Karpas-422 (cell line): ENCODE measurements at regions not wholly inside any gene's neighbourhood (a gene's known extent, or its start where the extent isn't known, plus 50 kb on each side); places are given as distances from the start of the nearest gene placed in this dataset.

Experiments
- DNase-seq: peaks from one replicate; pipeline ENCODE4 v3.0.0-alpha.2; 2015
- H2AFZ ChIP-seq: fragments of 200-600 bp; sonication (generic); 2 replicates; pipeline ENCODE4 v1.6.1; 2014; ENCODE audit warnings: antibody characterized with exemption, low read length, mixed read lengths
- H3K27ac ChIP-seq: fragments of 200-600 bp; sonication (generic); 2 replicates; pipeline ENCODE4 v1.5.1; 2014; ENCODE audit warnings: mild to moderate bottlenecking, low read length, moderate library complexity
- H3K27me3 ChIP-seq: fragments of 200-600 bp; sonication (generic); 2 replicates; pipeline ENCODE4 v1.6.1; 2014; ENCODE audit warnings: low read length, mixed read lengths
- H3K36me3 ChIP-seq: fragments of 200-600 bp; sonication (generic); 2 replicates; pipeline ENCODE4 v1.6.1; 2014; ENCODE audit warnings: low read length, mixed read lengths; ENCODE audit not compliant: insufficient read depth
- H3K4me1 ChIP-seq: fragments of 200-600 bp; sonication (generic); 2 replicates; pipeline ENCODE4 v1.6.1; 2014; ENCODE audit warnings: mild to moderate bottlenecking, low read length, mixed read lengths
- H3K4me2 ChIP-seq: fragments of 200-600 bp; sonication (generic); 2 replicates; pipeline ENCODE4 v1.6.1; 2014; ENCODE audit warnings: low read length, low read depth, mild to moderate bottlenecking; ENCODE audit not compliant: poor library complexity, severe bottlenecking
- H3K4me3 ChIP-seq: fragments of 200-600 bp; sonication (generic); 2 replicates; pipeline ENCODE4 v1.5.1; 2014; ENCODE audit warnings: mild to moderate bottlenecking, antibody characterized with exemption, low read length, mixed read lengths
- H3K79me2 ChIP-seq: fragments of 200-600 bp; sonication (generic); 2 replicates; pipeline ENCODE4 v1.6.1; 2014; ENCODE audit warnings: mild to moderate bottlenecking, low read length, mixed read lengths
- H3K9ac ChIP-seq: fragments of 200-600 bp; sonication (generic); 2 replicates; pipeline ENCODE4 v1.6.0; 2014; ENCODE audit warnings: low read length
- H3K9me2 ChIP-seq: fragments of 200-600 bp; sonication (generic), shearing (Covaris generic); replicated peaks from 2 replicates; pipeline ENCODE4 v1.6.0; 2014; ENCODE audit warnings: mild to moderate bottlenecking, low read length, moderate library complexity; ENCODE audit not compliant: insufficient read depth
- H3K9me3 ChIP-seq: fragments of 300-700, 200-600 bp; sonication (generic); 2 replicates; pipeline ENCODE4 v1.6.1; 2014; ENCODE audit warnings: low read length, mixed read lengths
- H4K20me1 ChIP-seq: fragments of 200-600 bp; sonication (generic); 2 replicates; pipeline ENCODE4 v1.6.1; 2014; ENCODE audit warnings: mild to moderate bottlenecking, antibody characterized with exemption, low read length, low read depth; ENCODE audit not compliant: insufficient read depth

- no peaks in the 10 kb centered on the region for H4K20me1 ChIP-seq
- no peaks in the 10 kb centered on the region for H3K4me1 ChIP-seq
- no peak overlapping the region for H3K4me3 ChIP-seq
- H3K9ac ChIP-seq = no peak overlapping the region
- no peaks in the 10 kb centered on the region for H3K36me3 ChIP-seq
- no peak overlapping the region for H2AFZ ChIP-seq
- H3K9me3 ChIP-seq = peaks cover 4% of the 10 kb centered on the region; the same call in 1 of the 2 replicates
- H3K27ac ChIP-seq = no peak overlapping the region
- no peak for DNase-seq
- no peak overlapping the region for H3K4me2 ChIP-seq
- no peaks in the 10 kb centered on the region for H3K27me3 ChIP-seq
- H3K79me2 ChIP-seq = no peaks in the 10 kb centered on the region
- no peaks in the 10 kb centered on the region for H3K9me2 ChIP-seq
These were observed 126.3 kb upstream of the TMPRSS2 start for GRCh38 chr21:41634211-41634694.

- no peak overlapping the region for H2AFZ ChIP-seq
- H3K4me3 ChIP-seq = no peak overlapping the region
- H3K9ac ChIP-seq = no peak overlapping the region
- no peaks in the 10 kb centered on the region for H4K20me1 ChIP-seq
- H3K9me2 ChIP-seq = no peaks in the 10 kb centered on the region
- H3K4me1 ChIP-seq = no peaks in the 10 kb centered on the region
- no peak overlapping the region for H3K27ac ChIP-seq
- H3K9me3 ChIP-seq = peaks cover 4% of the 10 kb centered on the region; the same call in 1 of the 2 replicates
- H3K4me2 ChIP-seq = no peak overlapping the region
- no peaks in the 10 kb centered on the region for H3K36me3 ChIP-seq
- H3K27me3 ChIP-seq = no peaks in the 10 kb centered on the region
- no peaks in the 10 kb centered on the region for H3K79me2 ChIP-seq
- no peak for DNase-seq
These were observed 125.7 kb upstream of the TMPRSS2 start for GRCh38 chr21:41633627-41634026.

DNA sequence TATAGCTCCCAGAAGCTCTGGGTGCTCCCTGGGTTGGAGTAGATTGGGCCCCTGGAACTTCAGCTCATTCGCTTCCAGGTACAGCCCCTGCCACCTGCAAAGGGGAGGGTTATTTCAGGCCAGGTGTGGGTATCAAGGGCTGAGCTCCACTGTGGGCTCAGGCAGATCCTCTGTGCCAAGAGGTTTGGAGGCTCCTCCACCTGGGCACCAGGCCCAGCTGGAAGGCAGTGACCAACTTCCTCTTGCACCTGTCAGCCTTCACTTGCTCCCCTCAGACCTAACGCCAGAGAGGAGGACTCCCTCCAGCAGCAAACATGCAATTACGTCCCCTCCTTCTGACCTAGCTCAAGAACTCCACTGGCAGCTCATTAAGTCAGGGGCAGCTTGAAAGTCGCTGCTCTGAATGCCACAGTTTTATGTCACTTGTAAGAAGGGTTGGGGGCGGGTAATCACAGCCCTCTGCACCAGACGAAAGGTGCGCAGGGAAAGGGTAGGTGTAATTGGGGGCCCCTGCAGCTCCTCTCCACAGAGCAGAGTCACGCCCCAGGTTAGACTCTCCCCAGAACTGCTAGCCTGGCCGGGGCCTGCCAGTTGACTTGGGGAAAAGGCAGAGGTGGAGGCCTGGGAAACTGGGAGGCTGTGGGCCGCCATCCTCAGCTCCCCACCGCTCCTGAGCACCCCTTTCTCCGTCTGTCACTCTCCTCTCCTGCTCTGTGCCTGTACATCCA, 125.0 kb upstream of the TMPRSS2 start:
- H3K27me3 ChIP-seq = no peaks in the 10 kb centered on the region
- no peaks in the 10 kb centered on the region for H3K79me2 ChIP-seq
- H2AFZ ChIP-seq = no peak overlapping the region
- H3K36me3 ChIP-seq = no peaks in the 10 kb centered on the region
- no peak overlapping the region for H3K27ac ChIP-seq
- H3K4me2 ChIP-seq = no peak overlapping the region
- H3K4me3 ChIP-seq = no peak overlapping the region
- no peak for DNase-seq
- H3K9me3 ChIP-seq = no peaks in the 10 kb centered on the region; the same call in 1 of the 2 replicates
- no peaks in the 10 kb centered on the region for H4K20me1 ChIP-seq
- no peaks in the 10 kb centered on the region for H3K4me1 ChIP-seq
- no peak overlapping the region for H3K9ac ChIP-seq
- H3K9me2 ChIP-seq = no peaks in the 10 kb centered on the region

DNA sequence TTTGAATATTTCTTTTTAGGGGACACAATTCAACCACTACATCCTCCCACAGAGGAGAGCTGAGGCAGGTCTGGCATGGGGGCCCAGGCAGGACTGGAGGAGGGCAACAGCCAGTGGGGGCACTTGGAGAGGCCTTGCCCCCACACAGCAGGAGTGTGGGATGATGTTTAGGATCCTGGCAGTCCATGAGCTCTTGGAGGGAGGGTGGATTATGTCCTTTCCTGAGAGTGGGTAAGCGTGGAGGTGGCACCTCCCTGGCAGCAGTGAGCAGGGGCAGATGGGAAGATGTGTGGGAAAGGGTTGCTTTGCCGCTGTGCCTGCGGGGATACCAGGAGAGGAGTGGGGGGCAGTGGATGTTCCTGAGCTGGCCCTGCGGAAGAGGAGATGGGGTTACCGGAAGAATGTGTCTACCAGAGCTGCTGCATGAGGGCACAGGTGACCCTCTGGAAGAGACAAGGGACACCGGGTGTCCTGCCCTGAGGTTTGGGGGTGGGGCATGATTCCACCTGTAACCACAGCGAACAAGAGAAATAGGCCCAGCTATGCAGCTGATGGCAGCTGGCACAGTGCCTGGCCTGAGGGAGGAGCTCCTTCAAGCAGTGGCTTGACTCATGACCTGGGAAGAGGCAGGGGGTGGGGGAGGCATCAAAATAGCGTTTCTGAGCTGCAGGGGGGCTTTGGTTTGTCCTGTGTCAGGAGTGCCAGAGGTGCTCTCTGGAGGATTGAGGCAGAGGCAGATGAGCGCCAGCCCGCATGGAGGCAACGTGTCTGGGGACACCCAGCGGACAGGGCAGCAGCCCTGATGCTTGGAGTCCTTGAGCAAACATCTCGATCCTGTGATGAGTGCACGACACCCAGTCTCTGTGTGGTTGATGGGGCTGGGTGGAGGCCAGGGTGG, 123.9 kb upstream of the TMPRSS2 start:
- no peak overlapping the region for H3K4me3 ChIP-seq
- no peak overlapping the region for H2AFZ ChIP-seq
- H3K27me3 ChIP-seq = no peaks in the 10 kb centered on the region
- H3K27ac ChIP-seq = no peak overlapping the region
- H3K4me1 ChIP-seq = no peaks in the 10 kb centered on the region
- no peaks in the 10 kb centered on the region for H4K20me1 ChIP-seq
- H3K36me3 ChIP-seq = no peaks in the 10 kb centered on the region
- H3K79me2 ChIP-seq = no peaks in the 10 kb centered on the region
- DNase-seq = no peak
- no peak overlapping the region for H3K9ac ChIP-seq
- no peaks in the 10 kb centered on the region for H3K9me3 ChIP-seq
- H3K4me2 ChIP-seq = no peak overlapping the region
- no peaks in the 10 kb centered on the region for H3K9me2 ChIP-seq

DNA sequence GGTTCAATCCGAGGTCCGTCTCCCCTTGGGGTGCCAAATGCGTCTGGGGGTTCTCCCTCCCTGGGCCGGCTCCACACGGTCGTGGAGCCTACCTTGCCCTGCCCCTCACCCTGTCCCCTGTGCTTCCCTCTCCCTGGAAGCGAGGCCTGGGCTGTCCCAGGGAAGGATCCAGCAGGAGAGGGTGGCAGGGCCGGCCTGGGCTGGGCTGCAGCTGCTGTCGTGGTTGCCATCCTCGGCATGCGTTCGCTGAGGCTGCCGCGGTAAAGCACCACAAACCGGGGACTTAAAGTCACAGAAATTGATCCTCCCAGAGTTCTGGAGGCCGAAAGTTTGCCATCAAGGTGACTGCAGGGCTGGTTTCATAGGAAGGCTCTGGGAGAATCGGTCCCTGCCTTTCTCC, 123.0 kb upstream of the TMPRSS2 start:
- no peak for DNase-seq
- Histone ChIP-seq H3K4me1 (no peaks in the 10 kb centered on the region), H3K27ac (no peak overlapping the region), H3K4me3 (no peak overlapping the region), H2AFZ (no peak overlapping the region), H3K9me2 (no peaks in the 10 kb centered on the region), H3K4me2 (no peak overlapping the region), H3K36me3 (no peaks in the 10 kb centered on the region), H3K9ac (no peak overlapping the region), H3K27me3 (no peaks in the 10 kb centered on the region), H3K9me3 (no peaks in the 10 kb centered on the region), H4K20me1 (no peaks in the 10 kb centered on the region), H3K79me2 (no peaks in the 10 kb centered on the region)

DNA sequence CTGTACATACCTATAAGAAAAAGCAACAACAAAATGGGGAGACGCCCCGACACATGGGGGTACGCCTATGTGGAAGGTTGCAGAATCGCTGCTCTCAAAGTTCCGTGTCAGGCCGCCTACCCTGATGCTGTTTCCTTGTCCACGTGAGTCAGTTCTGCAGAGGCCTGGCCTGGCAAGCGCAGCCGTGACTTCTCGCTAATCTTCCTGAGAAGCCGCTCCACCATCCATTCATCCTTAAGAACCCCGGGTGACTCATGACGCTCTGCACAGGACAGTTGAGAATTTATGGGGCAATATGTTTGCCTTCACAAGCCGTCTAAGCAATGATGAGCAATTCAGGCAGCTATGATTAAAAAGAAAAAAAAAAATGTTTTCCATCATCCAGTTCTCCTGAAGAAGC, 122.3 kb upstream of the TMPRSS2 start:
- Histone ChIP-seq H2AFZ (no peak overlapping the region), H4K20me1 (no peaks in the 10 kb centered on the region), H3K4me1 (no peaks in the 10 kb centered on the region), H3K9me2 (no peaks in the 10 kb centered on the region), H3K79me2 (no peaks in the 10 kb centered on the region), H3K27me3 (no peaks in the 10 kb centered on the region), H3K9ac (no peak overlapping the region), H3K9me3 (no peaks in the 10 kb centered on the region), H3K4me3 (no peak overlapping the region), H3K36me3 (no peaks in the 10 kb centered on the region), H3K4me2 (no peak overlapping the region), H3K27ac (no peak overlapping the region)
- DNase-seq = no peak

DNA sequence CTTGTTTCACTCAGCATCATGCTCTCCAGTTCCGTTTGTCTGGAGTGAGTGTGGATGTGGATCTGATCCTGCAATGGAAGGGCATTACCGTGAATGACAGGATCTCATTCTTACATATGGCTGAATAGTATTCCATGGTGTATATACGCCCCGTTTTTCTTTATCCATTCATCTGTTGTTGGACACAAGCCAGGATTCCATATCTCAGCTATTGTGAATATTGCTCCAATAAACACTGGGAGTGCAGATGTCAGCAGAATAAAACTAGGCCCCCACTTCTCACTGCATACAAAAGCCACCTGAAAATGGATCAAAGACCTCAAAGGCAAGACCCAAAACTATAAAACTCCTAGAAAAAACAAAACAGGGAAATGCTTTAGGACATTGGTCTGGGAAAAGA, 120.3 kb upstream of the TMPRSS2 start:
- no peak for DNase-seq
- Histone ChIP-seq H3K4me1 (no peaks in the 10 kb centered on the region), H4K20me1 (peaks cover 1% of the 10 kb centered on the region; the same call in 1 of the 2 replicates), H2AFZ (no peak overlapping the region), H3K36me3 (no peaks in the 10 kb centered on the region), H3K9me3 (no peaks in the 10 kb centered on the region), H3K4me3 (no peak overlapping the region), H3K27me3 (0 out of 2 replicates have a peak, but pooled peaks cover 2% of the 10 kb centered on the region), H3K27ac (no peak overlapping the region), H3K9ac (no peak overlapping the region), H3K4me2 (no peak overlapping the region), H3K9me2 (no peaks in the 10 kb centered on the region), H3K79me2 (no peaks in the 10 kb centered on the region)

- Histone ChIP-seq H3K9me3 (no peaks in the 10 kb centered on the region), H3K27me3 (0 out of 2 replicates have a peak, but pooled peaks cover 3% of the 10 kb centered on the region), H3K36me3 (no peaks in the 10 kb centered on the region), H3K79me2 (no peaks in the 10 kb centered on the region), H3K27ac (no peak overlapping the region), H2AFZ (no peak overlapping the region), H3K9ac (no peak overlapping the region), H3K9me2 (no peaks in the 10 kb centered on the region), H4K20me1 (peaks cover 2% of the 10 kb centered on the region; the same call in 1 of the 2 replicates), H3K4me2 (no peak overlapping the region), H3K4me1 (no peaks in the 10 kb centered on the region), H3K4me3 (no peak overlapping the region)
- no peak for DNase-seq
These were observed 119.5 kb upstream of the TMPRSS2 start for GRCh38 chr21:41627428-41627827.
